Peyer's patch (tissue), 4 donors: ENCODE measurements at regions not wholly inside any gene's neighbourhood (a gene's known extent, or its start where the extent isn't known, plus 50 kb on each side); places are given as distances from the start of the nearest gene placed in this dataset.

Experiments used
- CTCF ChIP-seq, 6 experiments: fragments of 450-650 bp in 4 of 6; fragments of 200-600 bp in 2 of 6; sonication (generic) in 1 of 6; IDR thresholded peaks; one replicate each; pipeline ENCODE4 v1.5.1; 2017 to 2019; ENCODE audit warnings: antibody characterized with exemption in 6 of 6, mild to moderate bottlenecking in 3 of 6, moderate library complexity in 1 of 6
- POLR2A ChIP-seq, 2 donors: fragments of 450-650 bp; IDR thresholded peaks; one replicate each; pipeline ENCODE4 v1.5.1; 2017; ENCODE audit warnings: antibody characterized with exemption in 2 of 2, mild to moderate bottlenecking in 2 of 2, moderate library complexity in 2 of 2

- no peak for TF ChIP-seq CTCF (IDR thresholded peaks at IDR 0.05)
- TF ChIP-seq POLR2A (IDR thresholded peaks at IDR 0.05): no peak
Observed at GRCh38 chr21:18608226-18608625, 204.6 kb upstream of the TMPRSS15 start.
